ENCODE measurements at regions not wholly inside any gene's neighbourhood (a gene's known extent, or its start where the extent isn't known, plus 50 kb on each side); places are given as distances from the start of the nearest gene placed in this dataset.

DNA sequence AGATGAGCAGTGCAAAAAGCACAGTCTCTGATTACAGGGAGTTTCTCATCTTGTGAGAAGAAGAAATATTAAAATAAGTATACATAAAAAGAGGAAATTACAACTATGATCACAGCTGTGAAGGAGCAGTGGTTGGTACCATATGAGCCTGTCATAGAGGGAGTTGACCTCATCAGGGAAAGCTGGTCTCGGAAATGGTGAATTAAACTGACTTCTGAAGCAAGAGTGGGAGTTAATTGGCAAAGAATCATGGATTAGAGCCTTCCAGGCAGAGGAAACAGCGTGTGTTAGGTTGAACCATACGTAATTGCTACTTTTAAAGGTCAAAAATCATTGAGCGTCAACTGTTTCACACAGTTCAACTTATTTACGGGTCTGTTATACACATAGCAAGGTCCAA, 539.1 kb downstream of the EDEM1 start:
- Histone ChIP-seq H3K27me3 (ENCODE audit: insufficient read depth, low read depth, severe bottlenecking) (peaks cover 42% of the 10 kb centered on the region), H3K4me3 (ENCODE audit: low read depth, low read length) (no peak overlapping the region), H3K36me3 (no peaks in the 10 kb centered on the region), H3K27ac (no peak overlapping the region), H3K9me3 (ENCODE audit: severe bottlenecking) (no peaks in the 10 kb centered on the region)
- no peak for DNase-seq
- TF ChIP-seq, protein P1, sequence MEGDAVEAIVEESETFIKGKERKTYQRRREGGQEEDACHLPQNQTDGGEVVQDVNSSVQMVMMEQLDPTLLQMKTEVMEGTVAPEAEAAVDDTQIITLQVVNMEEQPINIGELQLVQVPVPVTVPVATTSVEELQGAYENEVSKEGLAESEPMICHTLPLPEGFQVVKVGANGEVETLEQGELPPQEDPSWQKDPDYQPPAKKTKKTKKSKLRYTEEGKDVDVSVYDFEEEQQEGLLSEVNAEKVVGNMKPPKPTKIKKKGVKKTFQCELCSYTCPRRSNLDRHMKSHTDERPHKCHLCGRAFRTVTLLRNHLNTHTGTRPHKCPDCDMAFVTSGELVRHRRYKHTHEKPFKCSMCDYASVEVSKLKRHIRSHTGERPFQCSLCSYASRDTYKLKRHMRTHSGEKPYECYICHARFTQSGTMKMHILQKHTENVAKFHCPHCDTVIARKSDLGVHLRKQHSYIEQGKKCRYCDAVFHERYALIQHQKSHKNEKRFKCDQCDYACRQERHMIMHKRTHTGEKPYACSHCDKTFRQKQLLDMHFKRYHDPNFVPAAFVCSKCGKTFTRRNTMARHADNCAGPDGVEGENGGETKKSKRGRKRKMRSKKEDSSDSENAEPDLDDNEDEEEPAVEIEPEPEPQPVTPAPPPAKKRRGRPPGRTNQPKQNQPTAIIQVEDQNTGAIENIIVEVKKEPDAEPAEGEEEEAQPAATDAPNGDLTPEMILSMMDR (IDR thresholded peaks at IDR 0.05; ENCODE audit: low read depth, low read length), result no peak

DNA sequence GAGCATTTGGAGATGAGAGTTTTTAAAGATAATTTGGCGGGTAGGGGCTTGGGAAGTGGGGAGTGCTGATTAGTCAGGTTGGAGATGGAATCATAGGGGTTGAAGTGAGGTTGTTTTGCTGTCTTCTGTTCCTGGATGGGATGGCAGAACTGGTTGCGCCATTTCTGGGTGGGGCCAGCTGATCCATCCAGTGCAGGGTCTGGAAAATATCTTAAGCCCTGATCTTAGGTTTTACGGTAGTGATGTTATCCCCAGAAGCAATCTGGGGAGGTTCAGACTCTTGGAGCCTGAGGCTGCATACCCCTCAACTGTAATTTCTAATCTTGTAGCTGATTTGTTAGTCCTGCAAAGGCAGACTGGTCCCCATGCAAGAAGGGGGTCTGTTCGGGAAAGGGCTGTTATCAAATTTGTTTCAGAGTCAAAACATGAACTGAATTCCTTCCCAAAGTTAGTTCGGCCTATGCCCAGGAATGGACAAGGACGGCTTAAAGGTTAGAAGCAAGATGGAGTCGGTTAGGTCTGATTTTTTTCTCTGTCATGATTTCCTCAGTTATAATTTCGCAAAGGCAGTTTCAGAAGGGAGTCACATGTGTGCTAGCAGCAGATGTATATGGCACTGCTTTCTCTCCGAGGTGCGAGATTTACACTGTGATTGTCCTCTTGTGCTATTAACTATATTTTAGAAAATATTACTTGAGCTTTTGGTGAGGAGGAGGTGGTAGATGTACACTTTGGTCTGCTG, 540.4 kb downstream of the EDEM1 start:
- no peak overlapping the region for H3K27ac ChIP-seq
- TF ChIP-seq, protein P1 (IDR thresholded peaks at IDR 0.05; ENCODE audit: low read depth, low read length), result no peak
- H3K36me3 ChIP-seq, result no peaks in the 10 kb centered on the region
- H3K4me3 ChIP-seq (ENCODE audit: low read depth, low read length), result no peak overlapping the region
- H3K27me3 ChIP-seq (ENCODE audit: insufficient read depth, low read depth, severe bottlenecking), result peaks cover 50% of the 10 kb centered on the region
- DNase-seq, result no peak
- H3K9me3 ChIP-seq (ENCODE audit: severe bottlenecking), result no peaks in the 10 kb centered on the region

DNA sequence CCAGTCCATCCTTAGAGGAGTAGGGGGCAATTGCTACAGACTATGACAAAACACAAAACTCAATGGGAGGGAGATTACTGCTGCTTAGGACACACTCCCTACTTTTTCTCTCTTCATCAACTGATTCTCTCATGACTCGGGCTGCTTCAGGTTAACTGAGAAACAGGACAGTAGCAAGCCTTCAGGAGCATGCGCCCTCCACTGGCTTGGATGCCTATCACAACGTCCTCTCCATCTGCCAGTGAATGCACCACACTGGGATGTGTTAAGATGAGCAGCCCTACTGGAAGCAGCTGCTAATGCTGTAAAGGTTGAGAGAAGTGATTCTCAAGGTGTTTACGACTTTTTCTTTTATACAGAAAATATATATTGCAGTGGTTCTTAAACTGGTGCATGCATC, 542.3 kb downstream of the EDEM1 start:
- H3K27me3 ChIP-seq (ENCODE audit: insufficient read depth, low read depth, severe bottlenecking), result peaks cover 64% of the 10 kb centered on the region
- H3K27ac ChIP-seq, result no peak overlapping the region
- H3K9me3 ChIP-seq (ENCODE audit: severe bottlenecking), result no peaks in the 10 kb centered on the region
- no peak overlapping the region for H3K4me3 ChIP-seq (ENCODE audit: low read depth, low read length)
- TF ChIP-seq, protein P1 (IDR thresholded peaks at IDR 0.05; ENCODE audit: low read depth, low read length), result peak; percentile 22; the same call in 1 of the 2 replicates
- H3K36me3 ChIP-seq, result no peaks in the 10 kb centered on the region
- DNase-seq, result peak; percentile 8

DNA sequence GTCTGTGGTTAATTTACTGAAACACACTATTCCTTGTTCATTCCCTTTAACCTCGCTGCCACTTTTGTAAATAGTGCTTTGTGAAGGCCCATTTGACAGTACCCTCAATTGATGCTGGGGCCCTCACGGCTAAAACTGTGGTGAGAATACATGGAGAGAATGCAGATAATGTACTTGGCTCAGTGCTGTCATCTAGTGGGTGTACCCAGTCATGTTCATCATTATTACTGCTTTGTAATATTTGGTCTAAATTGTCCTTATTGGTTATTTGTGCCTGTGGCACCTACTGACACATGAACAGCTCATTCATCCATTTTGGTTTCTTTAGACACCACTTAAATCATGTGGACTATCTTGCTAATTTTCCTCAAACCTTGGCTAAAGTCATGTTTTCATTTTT, 543.6 kb downstream of the EDEM1 start:
- TF ChIP-seq, protein P1 (IDR thresholded peaks at IDR 0.05; ENCODE audit: low read depth, low read length), result peak; percentile 50
- H3K36me3 ChIP-seq, result no peaks in the 10 kb centered on the region
- H3K4me3 ChIP-seq (ENCODE audit: low read depth, low read length), result no peak overlapping the region
- H3K9me3 ChIP-seq (ENCODE audit: severe bottlenecking), result no peaks in the 10 kb centered on the region
- no peak for DNase-seq
- no peak overlapping the region for H3K27ac ChIP-seq
- peaks cover 66% of the 10 kb centered on the region for H3K27me3 ChIP-seq (ENCODE audit: insufficient read depth, low read depth, severe bottlenecking)

DNA sequence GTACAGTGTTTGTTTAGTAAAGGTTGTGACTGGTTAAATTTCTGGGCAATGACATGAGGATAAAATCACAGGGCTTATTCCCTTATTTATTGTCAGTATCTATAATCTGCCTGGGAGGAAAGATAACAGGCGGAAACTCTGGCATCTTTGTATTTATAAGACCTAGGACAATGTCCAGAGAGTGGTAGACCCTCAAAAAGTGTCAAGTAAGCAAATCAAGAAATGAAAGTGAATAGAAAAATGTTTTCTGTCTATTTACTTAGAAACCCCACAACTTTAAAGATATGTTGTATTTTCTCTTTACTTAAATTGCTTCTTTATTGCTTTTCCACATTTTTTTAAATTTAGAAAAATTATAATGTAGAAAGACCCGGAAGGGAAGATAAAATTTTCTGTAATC, 544.6 kb downstream of the EDEM1 start:
- Histone ChIP-seq H3K4me3 (ENCODE audit: low read depth, low read length) (no peak overlapping the region), H3K9me3 (ENCODE audit: severe bottlenecking) (no peaks in the 10 kb centered on the region), H3K27me3 (ENCODE audit: insufficient read depth, low read depth, severe bottlenecking) (peaks cover 57% of the 10 kb centered on the region), H3K36me3 (no peaks in the 10 kb centered on the region), H3K27ac (no peak overlapping the region)
- no peak for DNase-seq
- TF ChIP-seq, protein P1 (IDR thresholded peaks at IDR 0.05; ENCODE audit: low read depth, low read length), result no peak

DNA sequence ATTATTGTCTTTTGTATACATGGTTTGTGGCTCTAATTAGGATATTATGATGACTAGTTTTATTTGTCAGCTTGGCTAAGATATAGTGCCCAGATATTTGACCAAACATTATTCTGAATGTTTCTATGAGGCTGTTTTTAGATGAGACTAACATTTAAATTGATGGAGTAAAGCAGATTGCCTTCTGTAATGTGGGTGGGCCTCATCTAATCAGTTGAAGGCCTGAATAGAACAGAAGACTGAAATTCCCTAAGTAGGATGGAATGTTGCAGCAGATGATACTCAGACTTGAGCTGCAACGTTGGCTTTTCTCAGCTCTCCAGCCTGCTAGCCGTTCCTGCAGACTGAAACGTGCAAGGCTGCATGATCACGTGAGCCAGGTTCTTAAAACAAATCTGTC, 546.5 kb downstream of the EDEM1 start:
- Histone ChIP-seq H3K27ac (no peak overlapping the region), H3K4me3 (ENCODE audit: low read depth, low read length) (no peak overlapping the region), H3K9me3 (ENCODE audit: severe bottlenecking) (no peaks in the 10 kb centered on the region), H3K27me3 (ENCODE audit: insufficient read depth, low read depth, severe bottlenecking) (peaks cover 41% of the 10 kb centered on the region), H3K36me3 (no peaks in the 10 kb centered on the region)
- DNase-seq, result no peak
- TF ChIP-seq, protein P1 (IDR thresholded peaks at IDR 0.05; ENCODE audit: low read depth, low read length), result no peak

All from WERI-Rb-1 (cell line).